CD4-positive, alpha-beta T cell treated with Interleukin-15 for 1 hour (primary cell): ENCODE measurements at regions not wholly inside any gene's neighbourhood (a gene's known extent, or its start where the extent isn't known, plus 50 kb on each side); places are given as distances from the start of the nearest gene placed in this dataset.
"Not testable (repeated sequence)": the region's sequence is repeated elsewhere in the genome, so short reads cannot be mapped to it uniquely, and the experiment has no call there.

Source experiments
- DNase-seq: peaks from one replicate; pipeline ENCODE4 v3.0.0-alpha.2; 2020

GRCh38 chr1:72482736-72483413 is 200.5 kb upstream of the NEGR1 start:
- no peak for DNase-seq

- no peak for DNase-seq
Measured at GRCh38 chr1:72481420-72481970, 199.2 kb upstream of the NEGR1 start.

GRCh38 chr1:72466376-72466775 is 184.0 kb upstream of the NEGR1 start:
- no peak for DNase-seq

GRCh38 chr1:72462186-72462905 is 180.0 kb upstream of the NEGR1 start:
- no peak for DNase-seq

- no peak for DNase-seq
Measured at GRCh38 chr1:72442262-72442661, 159.9 kb upstream of the NEGR1 start.

- DNase-seq, result no peak
Measured at GRCh38 chr1:72439036-72439435, 156.7 kb upstream of the NEGR1 start.

- DNase-seq, result no peak
Measured at GRCh38 chr1:72438270-72438669, 155.9 kb upstream of the NEGR1 start.

GRCh38 chr1:72435025-72435424 is 152.7 kb upstream of the NEGR1 start:
- no peak for DNase-seq

GRCh38 chr1:72434070-72434469 is 151.7 kb upstream of the NEGR1 start:
- no peak for DNase-seq

GRCh38 chr1:72433591-72433990 is 151.3 kb upstream of the NEGR1 start:
- no peak for DNase-seq

GRCh38 chr1:72432645-72433267 is 150.4 kb upstream of the NEGR1 start:
- no peak for DNase-seq

GRCh38 chr1:72431810-72432209 is 149.5 kb upstream of the NEGR1 start:
- DNase-seq, result no peak

- not testable (repeated sequence) for DNase-seq
Measured at GRCh38 chr1:72428276-72428675, 145.9 kb upstream of the NEGR1 start.

GRCh38 chr1:72419229-72419628 is 136.9 kb upstream of the NEGR1 start:
- DNase-seq, result no peak

- DNase-seq, result no peak
Measured at GRCh38 chr1:72412286-72412685, 129.9 kb upstream of the NEGR1 start.

- DNase-seq, result no peak
Measured at GRCh38 chr1:72399807-72400206, 117.5 kb upstream of the NEGR1 start.

- no peak for DNase-seq
Measured at GRCh38 chr1:72397786-72398185, 115.4 kb upstream of the NEGR1 start.

- DNase-seq, result no peak
Measured at GRCh38 chr1:72394457-72394856, 112.1 kb upstream of the NEGR1 start.

- no peak for DNase-seq
Measured at GRCh38 chr1:72379072-72379471, 96.7 kb upstream of the NEGR1 start.

- DNase-seq, result no peak
Measured at GRCh38 chr1:72375226-72375625, 92.9 kb upstream of the NEGR1 start.

- DNase-seq, result no peak
Measured at GRCh38 chr1:72371259-72372035, 89.1 kb upstream of the NEGR1 start.

- not testable (repeated sequence) for DNase-seq
Measured at GRCh38 chr1:72370836-72371235, 88.5 kb upstream of the NEGR1 start.
